ENCODE measurements at regions not wholly inside any gene's neighbourhood (a gene's known extent, or its start where the extent isn't known, plus 50 kb on each side); places are given as distances from the start of the nearest gene placed in this dataset.
"Not testable (repeated sequence)": the region's sequence is repeated elsewhere in the genome, so short reads cannot be mapped to it uniquely, and the experiment has no call there.

GRCh38 chr2:21895200-21895599, 771.4 kb downstream of the TDRD15 start:
- no peaks in the 10 kb centered on the region for H3K9me3 ChIP-seq
- no peak overlapping the region for H3K4me3 ChIP-seq
- DNase-seq, result no peak
- ATAC-seq, result no peak
- no peaks in the 10 kb centered on the region for H3K36me3 ChIP-seq
- TF ChIP-seq CTCF (IDR thresholded peaks at IDR 0.05) (no peak), POLR2A (IDR thresholded peaks at IDR 0.05) (no peak)
- whole genome bisulfite sequencing, 4 donors, result 84 to 89% (median 85%) methylated on average over 5 of the region's 5 CpGs
- no peak overlapping the region for H3K27ac ChIP-seq
- peaks cover 0 to 5% (median 0%) of the 10 kb centered on the region in 12 donors for H3K4me1 ChIP-seq
- intact Hi-C loops (cut with DNase I), result no loop called here
- H3K27me3 ChIP-seq, result no peaks in the 10 kb centered on the region

- ATAC-seq, DNase-seq: not testable (repeated sequence)
- WGBS, 4 donors, result 89 to 94% (median 91%) methylated on average over 26 of the region's 26 CpGs
Observed at GRCh38 chr2:21908712-21909380, 785.1 kb downstream of the TDRD15 start.

GRCh38 chr2:21910832-21911507, 787.2 kb downstream of the TDRD15 start:
- Histone ChIP-seq H3K9me3 (no peaks in the 10 kb centered on the region), H3K27ac (no peak overlapping the region), H3K27me3 (no peaks in the 10 kb centered on the region), H3K36me3 (no peaks in the 10 kb centered on the region), H3K4me3 (no peak overlapping the region), H3K4me1 (no peaks in the 10 kb centered on the region)
- whole genome bisulfite sequencing, 4 donors, result 81 to 92% (median 83%) methylated on average over 6 of the region's 6 CpGs
- DNase-seq, result no peak
- intact Hi-C loops (cut with DNase I), result no loop called here
- no peak for ATAC-seq
- TF ChIP-seq POLR2A (IDR thresholded peaks at IDR 0.05), result no peak
- no peak for TF ChIP-seq CTCF (IDR thresholded peaks at IDR 0.05)

More at GRCh38 chr2:21908712-21909380, 785.1 kb downstream of the TDRD15 start:
- H3K36me3 ChIP-seq; H3K9me3 ChIP-seq; H3K27me3 ChIP-seq; H3K4me3 ChIP-seq; intact Hi-C loops (cut with DNase I); H3K27ac ChIP-seq; H3K4me1 ChIP-seq: not testable (repeated sequence)

GRCh38 chr2:21912405-21912804, 788.6 kb downstream of the TDRD15 start:
- Histone ChIP-seq H3K4me3 (no peak overlapping the region), H3K27ac (no peak overlapping the region), H3K9me3 (no peaks in the 10 kb centered on the region), H3K4me1 (no peaks in the 10 kb centered on the region), H3K36me3 (no peaks in the 10 kb centered on the region), H3K27me3 (no peaks in the 10 kb centered on the region)
- DNase-seq, result no peak
- TF ChIP-seq CTCF (IDR thresholded peaks at IDR 0.05) (no peak), POLR2A (IDR thresholded peaks at IDR 0.05) (no peak)
- WGBS, 4 donors, result 80 to 86% (median 83%) methylated on average over 3 of the region's 3 CpGs
- ATAC-seq, result no peak
- intact Hi-C loops (cut with DNase I), result no loop called here

All from heart left ventricle (tissue), 16 donors.